Stomach (tissue), 8 donors: ENCODE measurements at regions not wholly inside any gene's neighbourhood (a gene's known extent, or its start where the extent isn't known, plus 50 kb on each side); places are given as distances from the start of the nearest gene placed in this dataset.

ENCODE experiments used
- DNase-seq, 2 donors: peaks; one replicate each; pipeline versions ENCODE4 v3.0.0 to v3.0.0-alpha.2; 2013 to 2019
- H3K27ac ChIP-seq, 5 donors: fragments of 200-600 bp in 4 of 5; sonication (generic) in 4 of 5; one replicate each; pipeline ENCODE4 v1.5.1; 2013 to 2019; ENCODE audit warnings: mild to moderate bottlenecking in 1 of 5, moderate library complexity in 1 of 5
- H3K27me3 ChIP-seq, 3 donors: fragments of 200-600 bp; sonication (generic); one replicate each; pipeline ENCODE4 v1.5.1; 2017 to 2019; ENCODE audit warnings: mixed run types in 1 of 3
- H3K36me3 ChIP-seq, 4 donors: fragments of 200-600 bp; sonication (generic); 1 replicate in 3 of 4; 2 replicates in 1 of 4; pipeline ENCODE4 v1.5.1; 2016 to 2019
- H3K4me1 ChIP-seq, 4 donors: fragments of 200-600 bp; sonication (generic); one replicate each; pipeline ENCODE4 v1.5.1; 2016 to 2019
- H3K4me3 ChIP-seq, 4 donors: fragments of 200-600 bp; sonication (generic) in 3 of 4; one replicate each; pipeline ENCODE4 v1.5.1; 2016 to 2019; ENCODE audit warnings: mild to moderate bottlenecking in 1 of 4
- H3K9me3 ChIP-seq, 4 donors: fragments of 200-600 bp; sonication (generic); one replicate each; pipeline ENCODE4 v1.5.1; 2016 to 2019
- CTCF ChIP-seq, 7 experiments: fragments of 450-650 bp in 4 of 7; fragments of 200-600 bp in 3 of 7; sonication (generic) in 3 of 7; IDR thresholded peaks; one replicate each; pipeline ENCODE4 v1.5.1; 2016 to 2019; ENCODE audit warnings: antibody characterized with exemption in 7 of 7, control low read depth in 2 of 7, mild to moderate bottlenecking in 1 of 7
- EP300 ChIP-seq: sonication (generic); formaldehyde crosslinking; IDR thresholded peaks from one replicate; pipeline ENCODE4 v1.6.1; 2017; ENCODE audit warnings: antibody characterized with exemption
- POLR2A ChIP-seq, 4 donors: fragments of 450-650 bp; IDR thresholded peaks; one replicate each; pipeline ENCODE4 v1.6.1; 2016; ENCODE audit warnings: antibody characterized with exemption in 4 of 4, control low read depth in 2 of 4, mild to moderate bottlenecking in 1 of 4, moderate library complexity in 1 of 4
- POLR2AphosphoS5 ChIP-seq, 3 donors: sonication (generic); formaldehyde crosslinking; IDR thresholded peaks; one replicate each; pipeline ENCODE4 v1.6.1; 2016; ENCODE audit warnings: antibody characterized with exemption in 3 of 3
- WGBS, 5 donors: extraction: QIAGEN DNeasy Blood & Tissue Kit in 3 of 5; methylation state at CpG; one replicate each; pipeline versions ENCODE4 v1.1.5 to v1.1.7; 2013 to 2018; 5-methylcytosine and 5-hydroxymethylcytosine counted together
- intact Hi-C: fragments of 100-400 bp; cut with DNase I; formaldehyde crosslinking; loops from one replicate; pipeline ENCODE4 v1.15.1; 2023; ENCODE audit warnings: low total_unique reads
- donor health status: healthy with polysubstance abuse.
- donor health status: Bipolar disorder and iron deficiency.
- donor health status: healthy.

GRCh38 chr3:66812136-66812535 lies 186.0 kb upstream of the KBTBD8 start:
- Histone ChIP-seq H3K4me3 (no peak overlapping the region), H3K36me3 (no peaks in the 10 kb centered on the region), H3K27me3 (no peaks in the 10 kb centered on the region), H3K9me3 (no peaks in the 10 kb centered on the region), H3K27ac (no peak overlapping the region), H3K4me1 (peaks cover 0 to 31% (median 15%) of the 10 kb centered on the region in 4 donors)
- intact Hi-C loops: loop anchor here (10.0 kb wide), 1 partner anchor 557 kb away; no protein-coding TSS in a partner anchor
- no peak for TF ChIP-seq POLR2A (IDR thresholded peaks at IDR 0.05)
- TF ChIP-seq POLR2AphosphoS5 (IDR thresholded peaks at IDR 0.05): no peak
- TF ChIP-seq CTCF (IDR thresholded peaks at IDR 0.05): no peak
- TF ChIP-seq EP300: no peak
- 51 to 73% (median 59%) methylated on average over 2 of the region's 2 CpGs for WGBS, 5 donors
- DNase-seq: no peak

- H3K36me3 ChIP-seq: no peaks in the 10 kb centered on the region
- intact Hi-C loops: loop anchor here (10.0 kb wide), 1 partner anchor 558 kb away; no protein-coding TSS in a partner anchor
- no peaks in the 10 kb centered on the region for H3K27me3 ChIP-seq
- WGBS, 5 donors: 94 to 100% (median 97%) methylated on average over 1 of the region's 1 CpG
- no peak overlapping the region for H3K27ac ChIP-seq
- H3K4me3 ChIP-seq: no peak overlapping the region
- TF ChIP-seq POLR2A (IDR thresholded peaks at IDR 0.05): no peak
- TF ChIP-seq CTCF (IDR thresholded peaks at IDR 0.05): no peak
- TF ChIP-seq EP300: no peak
- TF ChIP-seq POLR2AphosphoS5 (IDR thresholded peaks at IDR 0.05): no peak
- H3K4me1 ChIP-seq: peaks cover 0 to 36% (median 15%) of the 10 kb centered on the region in 4 donors
- no peaks in the 10 kb centered on the region for H3K9me3 ChIP-seq
- no peak for DNase-seq
These were observed 185.4 kb upstream of the KBTBD8 start for GRCh38 chr3:66812741-66813140.

- H3K27ac ChIP-seq: no peak overlapping the region
- DNase-seq: peak in 1 of 2 donors; percentile 78
These were observed 181.9 kb upstream of the KBTBD8 start for GRCh38 chr3:66816090-66816761.

More at GRCh38 chr3:66816090-66816761, 181.9 kb upstream of the KBTBD8 start:
- Histone ChIP-seq H3K4me3 (no peak overlapping the region), H3K36me3 (no peaks in the 10 kb centered on the region), H3K27me3 (no peaks in the 10 kb centered on the region), H3K9me3 (no peaks in the 10 kb centered on the region), H3K4me1 (peaks cover 0 to 47% (median 20%) of the 10 kb centered on the region in 4 donors)
- TF ChIP-seq EP300 (no peak), POLR2A (IDR thresholded peaks at IDR 0.05) (no peak), POLR2AphosphoS5 (IDR thresholded peaks at IDR 0.05) (peak in 1 of 3 donors; percentile 40), CTCF (IDR thresholded peaks at IDR 0.05) (peak in 5 of 7 experiments; percentile 12 to 62 (median 58))
- intact Hi-C loops: loop anchor here (5.0 to 10.0 kb wide), 2 partner anchors 409 to 561 kb away; no protein-coding TSS in a partner anchor
- WGBS, 5 donors: 9 to 21% (median 12%) methylated on average over 4 of the region's 4 CpGs
